GM10248 (cell line): ENCODE measurements at regions not wholly inside any gene's neighbourhood (a gene's known extent, or its start where the extent isn't known, plus 50 kb on each side); places are given as distances from the start of the nearest gene placed in this dataset.

Source experiments
- CTCF ChIA-PET: fragments of 300-600 bp; sonication (Branson Sonifier 250); formaldehyde crosslinking; extraction: SDS; loops from one replicate; lab custom pipeline; 2021; ENCODE audit warnings: antibody characterized with exemption; lab: Yijun Ruan, JAX
- POLR2A ChIA-PET: fragments of 350-650 bp; sonication (Branson Sonifier 250); formaldehyde crosslinking; extraction: SDS; loops from one replicate; lab custom pipeline; 2020; ENCODE audit warnings: antibody characterized with exemption; lab: Yijun Ruan, JAX
- DNase-seq: peaks from one replicate; pipeline ENCODE4 v3.0.0; 2012; ENCODE audit errors: extremely low spot score
- TF ChIP-seq, protein P1 (sequence below): IDR thresholded peaks from 2 replicates; pipeline ENCODE4 v1.5.1; 2012; ENCODE audit warnings: mild to moderate bottlenecking, low read depth; ENCODE audit errors: extremely low read depth, missing control alignments, control extremely low read depth

DNA sequence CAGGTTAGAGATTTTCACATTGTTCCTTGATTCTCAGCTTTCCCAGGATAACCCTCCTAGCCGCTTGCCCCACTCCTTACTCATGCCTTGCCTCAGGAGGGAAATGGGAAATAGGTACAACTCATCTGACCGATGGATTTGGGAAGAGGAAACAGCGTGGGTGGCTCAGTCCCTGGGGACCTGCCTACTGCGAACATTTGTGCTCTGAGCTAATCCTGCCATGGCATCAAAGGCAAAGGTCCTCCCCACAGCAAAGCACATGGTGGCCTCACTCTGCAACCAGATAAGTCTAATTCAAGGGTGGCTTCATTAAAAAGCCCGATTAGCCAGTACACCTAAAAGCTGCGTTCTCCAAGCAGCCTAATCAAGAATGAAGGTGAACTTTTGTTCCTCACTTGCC, 82.4 kb upstream of the ADRA1B start:
- POLR2A ChIA-PET: no interaction called here

DNA sequence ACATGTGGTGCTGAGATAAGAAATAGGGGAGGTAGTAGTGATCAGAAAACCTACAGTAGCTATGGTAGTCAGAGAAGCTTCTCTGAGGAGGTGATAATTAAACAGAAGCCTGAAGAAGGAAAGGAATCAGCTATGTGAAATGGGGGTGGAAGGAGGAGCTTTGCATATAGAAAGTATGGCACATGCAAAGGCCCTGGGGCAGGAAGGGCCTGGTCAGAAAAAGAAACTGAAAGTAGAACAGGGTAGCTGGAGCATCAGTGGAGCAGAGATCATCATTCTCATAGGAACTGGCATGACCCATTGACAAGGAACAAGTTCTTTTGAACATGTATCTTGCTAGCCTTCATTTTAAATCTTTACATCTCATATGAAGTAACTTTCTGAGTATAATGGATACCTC, 80.7 kb upstream of the ADRA1B start:
- ChIA-PET POLR2A (no interaction called here), CTCF (interaction anchor here (1.2 kb wide), 1 partner anchor 13 kb away, joined by 3 read pairs; no protein-coding TSS in a partner anchor)
- TF ChIP-seq, protein P1, sequence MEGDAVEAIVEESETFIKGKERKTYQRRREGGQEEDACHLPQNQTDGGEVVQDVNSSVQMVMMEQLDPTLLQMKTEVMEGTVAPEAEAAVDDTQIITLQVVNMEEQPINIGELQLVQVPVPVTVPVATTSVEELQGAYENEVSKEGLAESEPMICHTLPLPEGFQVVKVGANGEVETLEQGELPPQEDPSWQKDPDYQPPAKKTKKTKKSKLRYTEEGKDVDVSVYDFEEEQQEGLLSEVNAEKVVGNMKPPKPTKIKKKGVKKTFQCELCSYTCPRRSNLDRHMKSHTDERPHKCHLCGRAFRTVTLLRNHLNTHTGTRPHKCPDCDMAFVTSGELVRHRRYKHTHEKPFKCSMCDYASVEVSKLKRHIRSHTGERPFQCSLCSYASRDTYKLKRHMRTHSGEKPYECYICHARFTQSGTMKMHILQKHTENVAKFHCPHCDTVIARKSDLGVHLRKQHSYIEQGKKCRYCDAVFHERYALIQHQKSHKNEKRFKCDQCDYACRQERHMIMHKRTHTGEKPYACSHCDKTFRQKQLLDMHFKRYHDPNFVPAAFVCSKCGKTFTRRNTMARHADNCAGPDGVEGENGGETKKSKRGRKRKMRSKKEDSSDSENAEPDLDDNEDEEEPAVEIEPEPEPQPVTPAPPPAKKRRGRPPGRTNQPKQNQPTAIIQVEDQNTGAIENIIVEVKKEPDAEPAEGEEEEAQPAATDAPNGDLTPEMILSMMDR: no peak
- DNase-seq: no peak

More for the DNA sequence above, 82.4 kb upstream of the ADRA1B start:
- TF ChIP-seq, protein P1: no peak
- CTCF ChIA-PET: no interaction called here
- no peak for DNase-seq

DNA sequence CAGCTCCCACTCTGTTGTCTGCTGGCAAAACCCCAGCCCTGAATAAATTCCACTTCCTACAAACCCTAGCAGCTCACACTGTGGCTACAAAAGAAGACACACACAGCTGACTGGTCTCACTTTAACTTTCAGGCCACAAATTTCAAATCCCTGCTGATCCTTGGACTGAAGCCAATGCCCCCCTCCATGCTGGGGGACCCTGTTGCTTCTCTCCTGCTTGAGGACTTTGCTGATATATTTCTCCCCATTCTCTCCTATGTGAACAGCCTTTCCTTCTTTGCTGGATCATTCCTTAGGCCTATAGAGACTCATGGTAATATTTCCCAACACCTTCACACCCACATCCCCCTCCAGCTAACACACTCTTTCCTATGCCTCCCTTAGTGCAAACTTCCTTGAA, 79.6 kb upstream of the ADRA1B start:
- ChIA-PET POLR2A (no interaction called here), CTCF (interaction anchor here (1.2 kb wide), 1 partner anchor 15 kb away, joined by 3 read pairs; no protein-coding TSS in a partner anchor)
- TF ChIP-seq, protein P1: no peak
- DNase-seq: no peak

DNA sequence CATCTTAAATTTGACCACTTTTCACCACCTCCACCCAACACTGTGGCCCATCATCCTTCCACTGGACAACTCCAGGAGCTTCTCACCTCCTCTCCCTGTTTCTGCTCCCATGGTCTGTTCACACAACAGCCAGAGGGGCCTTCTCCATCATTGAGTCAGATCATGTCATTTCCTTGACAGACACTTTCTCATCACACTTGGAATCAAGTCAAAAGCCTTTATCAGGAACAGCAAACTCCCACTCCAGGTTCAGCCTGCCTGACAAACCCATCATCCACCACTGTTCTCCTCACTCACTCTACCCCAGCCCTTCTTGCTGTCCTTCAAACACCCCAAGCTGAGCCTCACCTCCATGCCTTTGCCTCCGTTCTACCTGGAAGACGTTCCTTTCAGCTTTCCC, 78.4 kb upstream of the ADRA1B start:
- CTCF ChIA-PET: no interaction called here
- no peak for DNase-seq
- POLR2A ChIA-PET: no interaction called here
- TF ChIP-seq, protein P1: no peak

DNA sequence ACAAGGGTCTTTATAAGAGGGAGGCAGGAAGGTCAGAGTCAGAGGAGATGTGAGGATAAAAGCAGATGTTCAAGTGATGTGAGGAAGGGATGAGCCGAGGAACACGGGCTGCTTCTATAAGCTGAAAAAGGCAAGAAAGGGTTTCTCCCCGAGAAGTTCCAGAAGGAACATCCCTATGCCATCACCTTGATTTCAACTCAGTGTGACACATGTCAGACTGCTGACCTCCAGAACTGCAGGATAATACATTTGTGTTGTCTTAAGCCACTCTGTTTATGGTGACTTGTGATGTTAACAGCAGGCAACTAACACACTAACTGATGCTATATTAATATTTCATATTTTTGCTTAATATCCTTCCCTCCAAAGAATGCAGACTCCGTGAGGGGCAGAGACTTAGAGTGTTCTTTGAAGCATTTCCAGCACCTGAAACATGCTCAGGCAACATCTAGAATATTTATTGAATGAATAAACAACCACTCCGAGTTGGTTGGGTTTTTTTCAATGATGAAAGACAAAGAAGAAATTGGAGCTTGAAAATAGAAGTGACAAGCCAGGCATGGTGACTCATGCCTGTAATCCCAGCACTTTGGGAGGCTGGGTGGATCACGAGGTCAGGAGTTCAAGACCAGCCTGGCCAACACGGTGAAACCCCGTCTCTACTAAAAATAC, 77.6 kb upstream of the ADRA1B start:
- CTCF ChIA-PET: no interaction called here
- DNase-seq: no peak
- TF ChIP-seq, protein P1: no peak
- POLR2A ChIA-PET: no interaction called here

DNA sequence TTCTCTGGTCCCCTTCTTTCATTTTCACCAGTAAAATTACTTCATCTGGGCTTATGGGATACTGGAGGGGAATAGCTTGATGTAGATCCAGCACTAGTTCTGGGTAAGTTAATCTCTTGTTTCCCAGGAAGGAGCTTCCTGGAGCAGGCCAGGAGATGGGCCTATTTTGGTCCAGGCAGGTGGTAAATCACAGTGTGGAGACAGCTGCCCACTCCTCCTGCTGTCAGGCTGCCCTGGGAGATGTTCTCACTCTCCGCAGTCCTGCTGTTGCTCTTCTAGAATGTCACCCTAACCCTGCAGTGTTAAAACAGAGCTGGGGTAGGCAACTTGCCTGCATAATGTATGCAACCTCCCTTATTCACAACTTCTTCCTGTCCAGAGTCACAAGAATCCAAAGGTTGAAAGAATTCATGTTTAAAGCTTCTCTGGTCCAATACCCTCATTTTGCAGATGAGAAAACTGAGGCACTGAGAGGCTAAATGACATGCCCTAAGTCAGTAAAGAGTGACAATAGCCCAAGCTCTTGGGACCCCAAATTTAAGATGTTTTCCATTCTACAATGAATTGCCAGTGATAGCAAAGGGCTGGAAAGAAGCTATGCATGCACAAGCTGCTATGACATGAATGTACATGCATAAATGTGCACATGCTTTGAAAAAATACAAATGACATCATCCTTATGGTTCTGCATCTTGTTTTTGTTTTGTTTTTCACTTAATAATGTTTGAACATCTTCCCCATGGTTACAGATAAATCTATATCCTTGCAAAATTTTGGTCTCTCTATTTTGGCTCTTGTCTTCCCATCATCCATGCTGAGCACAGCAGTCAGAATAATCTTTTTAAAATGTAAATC, 71.8 kb upstream of the ADRA1B start:
- POLR2A ChIA-PET: no interaction called here
- CTCF ChIA-PET: no interaction called here
- DNase-seq: no peak
- TF ChIP-seq, protein P1: no peak
